NK-92 treated with Interleukin-12 subunit alpha and Interleukin-12 subunit beta, amount 100 ng/mL, for 24 hours (cell line): ENCODE measurements at regions not wholly inside any gene's neighbourhood (a gene's known extent, or its start where the extent isn't known, plus 50 kb on each side); places are given as distances from the start of the nearest gene placed in this dataset.

ENCODE experiments used
- DNase-seq: peaks from one replicate; lab custom pipeline; 2025; lab: John Stamatoyannopoulos, UW

DNA sequence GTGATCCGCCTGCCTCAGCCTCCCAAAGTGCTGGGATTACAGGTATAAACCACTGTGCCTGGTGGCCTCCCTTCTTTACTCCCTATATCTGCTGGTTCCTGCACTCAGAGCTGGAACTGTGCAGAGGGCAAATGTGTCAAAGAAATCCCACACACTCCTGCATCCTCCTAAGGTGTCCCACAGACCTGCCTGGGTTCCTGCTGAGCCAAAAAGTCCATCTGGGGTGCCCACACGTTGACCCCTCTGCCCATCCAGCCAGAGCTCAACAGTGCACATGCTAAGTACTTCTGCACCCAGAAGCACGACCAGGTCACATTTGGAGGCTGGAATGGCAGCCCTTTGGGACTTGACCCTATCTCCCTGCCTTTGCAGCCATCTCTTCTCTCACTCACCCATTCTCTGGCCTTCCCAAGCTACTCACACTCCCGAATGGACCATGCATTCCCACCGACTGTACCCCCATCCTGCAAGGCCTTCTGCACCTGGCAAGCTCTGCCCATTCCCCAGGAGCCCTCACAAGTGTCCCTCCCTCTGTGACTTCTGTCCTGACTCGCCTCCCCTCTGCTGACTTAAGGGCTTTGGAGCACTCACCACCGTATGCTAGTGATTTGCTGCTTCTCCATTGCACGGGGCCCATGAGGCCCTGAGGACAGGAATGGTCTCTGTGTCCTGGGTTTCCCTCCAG is 152.1 kb downstream of the KCTD15 start:
- DNase-seq: no peak

- DNase-seq: no peak
These were observed 153.6 kb downstream of the KCTD15 start for GRCh38 chr19:33950091-33950750.

- peak; percentile 45 for DNase-seq
These were observed 156.4 kb downstream of the KCTD15 start for GRCh38 chr19:33953023-33953422.

- DNase-seq: no peak
These were observed 156.9 kb downstream of the KCTD15 start for GRCh38 chr19:33953592-33953991.

DNA sequence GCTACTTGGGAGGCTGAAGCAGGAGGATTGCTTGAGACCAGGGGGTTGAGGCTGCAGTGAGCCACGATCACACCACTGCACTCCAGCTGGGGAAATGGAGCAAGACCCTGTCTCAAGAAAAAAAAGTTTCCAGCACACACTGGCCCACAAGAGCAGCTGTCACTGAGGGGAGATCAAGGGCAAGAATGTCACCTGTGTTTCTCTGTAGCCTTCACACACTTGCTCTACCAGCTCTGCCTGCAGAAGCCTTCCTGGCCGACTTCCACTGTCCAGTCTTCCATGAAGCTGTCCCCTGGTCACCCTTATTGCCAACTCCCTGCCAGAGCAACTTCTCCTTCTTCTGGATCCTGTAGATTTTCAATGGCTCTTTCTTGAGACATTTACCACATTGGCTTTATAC is 158.0 kb downstream of the KCTD15 start:
- no peak for DNase-seq

GRCh38 chr19:33956941-33957340 is 160.3 kb downstream of the KCTD15 start:
- no peak for DNase-seq

- DNase-seq: no peak
These were observed 161.1 kb downstream of the KCTD15 start for GRCh38 chr19:33957804-33958203.

DNA sequence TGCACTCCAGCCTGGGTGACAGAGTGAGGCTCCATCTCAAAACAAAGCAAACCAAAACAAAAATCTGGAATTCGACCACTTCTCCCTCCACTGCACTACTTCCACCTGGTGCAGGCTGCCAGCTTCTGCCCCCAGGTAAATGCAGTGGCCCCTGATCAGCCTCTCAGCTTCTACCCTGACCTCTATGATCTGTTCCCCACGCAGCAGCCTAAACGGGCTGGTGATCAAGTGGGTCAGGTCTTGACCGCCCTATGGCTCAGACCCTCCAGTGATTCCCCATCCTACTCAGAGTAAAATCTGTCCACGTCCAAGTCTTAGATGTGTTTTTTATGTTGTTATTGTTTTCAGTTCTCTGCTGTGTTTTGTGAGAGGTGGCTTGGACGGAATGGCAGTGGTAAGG is 163.9 kb downstream of the KCTD15 start:
- no peak for DNase-seq

DNA sequence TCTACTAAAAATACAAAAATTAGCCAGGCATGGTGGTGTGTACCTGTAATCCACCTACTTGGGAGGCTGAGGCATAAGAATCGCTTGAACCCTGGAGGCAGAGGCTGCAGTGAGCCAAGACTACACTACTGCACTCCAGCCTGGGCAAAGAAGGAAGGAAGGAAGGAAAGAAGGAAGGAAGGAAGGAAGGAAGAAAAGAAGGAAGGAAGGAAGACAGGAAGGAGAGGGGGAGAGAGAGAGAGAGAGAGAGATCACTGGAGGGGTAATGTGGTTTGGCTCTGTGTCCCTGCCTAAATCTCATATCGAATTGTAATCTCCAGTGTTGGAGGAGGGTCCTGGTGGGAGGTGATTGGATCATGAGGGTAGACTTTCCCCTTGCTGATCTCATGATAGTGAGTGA is 165.5 kb downstream of the KCTD15 start:
- no peak for DNase-seq

- no peak for DNase-seq
These were observed 166.8 kb downstream of the KCTD15 start for GRCh38 chr19:33963514-33963913.

DNA sequence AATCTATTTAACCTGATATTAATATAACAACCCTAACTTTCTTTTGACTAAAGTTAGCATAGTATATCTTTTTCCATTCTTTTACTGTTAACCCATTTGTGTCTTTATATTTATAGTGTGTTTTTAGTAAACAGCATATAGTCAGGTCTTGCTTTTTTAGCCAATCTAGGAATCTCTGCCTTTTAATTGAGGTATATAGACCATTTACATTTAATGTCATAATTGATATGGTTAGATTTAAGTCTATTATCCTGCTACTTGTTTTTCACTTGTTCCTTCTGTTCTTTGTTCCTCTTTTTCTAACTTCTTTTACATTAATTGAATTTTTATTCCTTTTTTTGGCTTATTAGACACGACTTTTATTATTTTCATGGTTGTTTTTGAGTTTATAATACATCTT is 174.4 kb downstream of the KCTD15 start:
- no peak for DNase-seq

DNA sequence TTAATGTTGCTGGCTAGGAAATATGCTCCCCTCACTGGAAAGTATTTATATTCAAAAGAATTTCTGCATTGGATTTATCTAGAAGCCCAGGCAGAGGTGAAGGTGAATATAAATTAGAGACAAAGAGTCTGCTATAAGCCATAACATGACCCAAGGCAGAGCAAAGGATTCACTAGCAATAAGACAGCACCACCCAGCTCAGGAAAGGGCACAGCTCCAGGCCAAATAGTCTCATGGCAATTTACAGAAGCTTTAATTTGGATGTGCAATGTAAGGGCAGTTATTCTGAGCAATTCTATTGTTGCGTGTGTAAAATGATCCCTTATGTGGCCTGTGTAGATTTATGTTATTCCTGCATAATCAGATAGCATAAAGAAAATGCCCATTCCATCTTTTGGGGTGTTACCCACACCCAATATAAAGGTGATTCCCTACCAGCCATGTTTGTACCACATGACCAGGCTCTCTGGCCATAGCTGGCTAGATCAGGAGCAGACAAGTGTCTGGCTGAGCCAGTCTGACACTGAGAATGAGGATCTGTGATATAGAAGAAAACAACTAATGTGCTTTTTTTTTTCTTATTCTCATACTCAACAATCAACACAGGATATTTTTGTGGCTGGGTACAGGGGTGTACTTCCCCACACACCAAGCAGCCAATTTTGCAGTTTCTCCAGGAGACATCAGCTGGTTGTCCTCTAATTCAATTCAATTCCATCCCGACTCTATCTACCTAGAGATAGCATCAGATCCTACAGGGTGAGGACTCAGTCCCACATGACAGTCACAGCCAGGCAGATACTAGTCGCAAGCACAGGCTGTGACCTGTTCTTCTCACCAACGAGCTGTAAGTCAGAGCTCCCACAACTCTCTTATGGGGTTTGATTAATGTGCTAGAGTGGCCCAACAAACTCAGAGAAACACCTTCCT is 181.4 kb downstream of the KCTD15 start:
- DNase-seq: no peak

DNA sequence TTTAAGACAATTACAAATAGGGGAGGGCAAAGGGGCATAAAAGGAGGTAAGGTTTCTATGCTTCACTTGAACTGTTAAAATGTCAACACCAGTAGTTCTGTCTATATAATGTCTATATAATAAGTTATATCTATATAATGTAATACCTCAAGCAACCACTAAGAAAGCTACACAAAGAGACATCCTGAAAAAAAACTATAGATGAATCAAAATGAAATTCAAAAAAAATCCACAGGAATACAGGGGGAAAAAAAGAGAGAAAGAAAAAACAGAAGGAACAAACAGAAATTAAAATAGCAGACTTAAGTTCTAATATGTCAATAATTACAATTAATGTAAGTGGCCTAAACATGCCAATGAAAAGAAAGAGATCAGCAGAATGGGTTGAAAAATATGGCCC is 186.0 kb downstream of the KCTD15 start:
- no peak for DNase-seq

GRCh38 chr19:33988601-33989000 is 183.7 kb upstream of the LSM14A start:
- no peak for DNase-seq

GRCh38 chr19:33997690-33998089 is 174.6 kb upstream of the LSM14A start:
- DNase-seq: no peak

- no peak for DNase-seq
These were observed 174.0 kb upstream of the LSM14A start for GRCh38 chr19:33998302-33998701.

DNA sequence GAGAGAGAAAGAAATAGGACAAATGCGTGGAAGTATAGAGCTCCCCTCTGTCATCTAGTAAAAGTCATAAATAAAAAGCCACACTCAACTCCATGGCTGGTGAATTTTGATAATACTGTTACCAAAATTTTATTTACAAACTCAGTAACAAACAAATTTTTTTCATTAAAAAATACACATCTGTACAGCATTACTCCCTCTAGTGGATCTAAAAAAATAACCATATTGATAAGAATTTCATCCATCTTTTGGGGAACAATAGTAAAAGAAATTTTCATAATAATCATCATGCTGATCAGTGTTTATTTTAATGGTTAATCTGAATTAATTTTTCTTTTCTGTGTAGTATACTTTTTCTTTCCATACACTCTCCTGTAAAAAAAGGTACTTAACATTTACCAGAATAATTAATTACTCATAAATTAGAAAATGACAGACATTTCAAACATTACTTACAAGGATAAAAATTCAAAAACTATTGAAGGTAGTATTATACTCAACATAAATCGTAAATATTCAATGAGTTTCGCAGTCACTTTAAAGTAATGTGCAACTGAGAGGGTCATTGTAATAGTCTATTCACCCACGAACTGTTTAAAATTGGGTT is 173.5 kb upstream of the LSM14A start:
- DNase-seq: no peak

DNA sequence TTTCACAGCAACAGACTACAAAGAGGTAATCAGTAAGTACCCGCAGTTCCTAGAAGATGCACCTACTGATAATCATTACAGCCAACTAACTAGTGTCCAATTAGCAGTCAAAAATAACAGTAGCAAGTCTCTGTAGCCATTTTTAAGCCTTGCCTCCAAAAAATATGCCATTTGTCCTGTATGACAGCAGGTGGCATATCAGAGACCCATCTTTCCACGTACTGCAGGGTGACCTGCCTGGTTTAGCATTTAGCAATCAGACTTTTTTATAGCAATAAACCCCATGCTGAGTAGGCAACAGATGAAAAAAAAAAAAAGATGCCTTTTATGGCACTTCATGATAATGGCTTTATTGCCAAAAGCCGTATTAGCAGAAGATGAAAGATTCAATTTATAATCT is 155.3 kb upstream of the LSM14A start:
- DNase-seq: no peak

- no peak for DNase-seq
These were observed 154.7 kb upstream of the LSM14A start for GRCh38 chr19:34017601-34018000.

DNA sequence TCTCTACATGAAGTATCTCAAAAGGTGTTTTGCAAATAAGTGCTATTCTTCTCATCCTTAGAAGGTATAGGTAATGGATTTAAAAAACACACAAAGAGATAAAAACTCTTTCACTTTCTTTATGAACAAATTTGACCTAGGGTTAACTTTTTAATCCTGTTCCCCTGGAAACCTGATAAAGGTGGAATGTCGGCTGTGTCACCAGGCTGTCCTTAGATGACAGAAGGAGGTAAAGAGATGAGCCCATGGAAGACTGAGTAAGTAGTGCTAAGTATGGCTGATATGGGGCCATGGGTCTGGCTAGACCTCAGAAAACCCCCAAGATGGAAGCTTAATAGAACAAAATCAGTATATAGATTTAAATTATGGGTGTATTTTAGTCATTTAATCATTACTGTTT is 153.8 kb upstream of the LSM14A start:
- DNase-seq: no peak

DNA sequence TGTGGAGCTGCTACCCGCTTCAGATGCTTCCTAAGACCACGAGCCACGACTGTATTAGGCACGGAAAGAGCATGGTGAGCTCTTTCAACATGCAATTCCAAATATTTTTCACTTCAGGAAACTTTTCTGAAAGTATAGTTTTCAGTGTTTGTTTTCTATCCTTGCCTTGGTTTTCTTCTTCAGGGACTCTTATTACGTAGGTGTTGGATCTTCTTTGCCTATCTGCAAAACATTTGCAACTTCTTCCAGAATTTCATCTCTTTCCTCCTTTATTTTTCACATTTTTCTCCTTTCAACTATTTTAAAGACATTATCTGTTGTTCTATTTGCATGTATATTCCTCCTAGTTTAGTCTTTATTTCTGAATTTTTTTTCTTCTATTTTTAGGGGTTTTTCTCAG is 148.9 kb upstream of the LSM14A start:
- DNase-seq: no peak

DNA sequence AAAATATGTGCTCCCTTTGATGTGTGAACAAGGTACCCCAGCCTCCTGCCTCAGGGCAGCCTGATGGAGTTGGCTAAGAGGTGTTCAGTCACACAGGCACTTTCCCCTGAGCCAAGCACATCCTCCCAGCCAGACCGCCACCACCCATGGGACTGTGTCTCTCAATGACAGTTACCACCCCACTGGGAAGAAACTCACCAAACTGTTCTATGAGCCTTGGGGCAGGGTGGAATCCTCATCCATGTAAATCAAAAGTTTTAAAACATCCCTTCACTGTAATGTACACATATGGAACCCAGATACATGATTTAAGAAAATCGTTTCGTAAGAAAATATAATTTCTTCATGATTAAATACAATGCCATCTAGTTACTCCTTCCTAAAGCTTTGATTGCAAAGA is 138.4 kb upstream of the LSM14A start:
- no peak for DNase-seq
